ENCODE measurements at regions not wholly inside any gene's neighbourhood (a gene's known extent, or its start where the extent isn't known, plus 50 kb on each side); places are given as distances from the start of the nearest gene placed in this dataset.

- no peaks in the 10 kb centered on the region for H3K4me1 Mint-ChIP-seq
- ATAC-seq (ENCODE audit: low read depth) = no peak
- peaks cover 14% of the 10 kb centered on the region for H3K9me3 Mint-ChIP-seq
- POLR2A ChIA-PET = no interaction called here
- CTCF ChIA-PET = no interaction called here
- DNase-seq = no peak
- H3K27ac Mint-ChIP-seq = no peak overlapping the region
- intact Hi-C loops (cut with micrococcal nuclease) = no loop called here
- no peaks in the 10 kb centered on the region for H3K27me3 Mint-ChIP-seq
- H3K36me3 Mint-ChIP-seq (ENCODE audit: low read depth) = no peaks in the 10 kb centered on the region
- no peak for TF ChIP-seq CTCF (IDR thresholded peaks at IDR 0.05)
- no peak overlapping the region for H3K4me3 Mint-ChIP-seq
Observed at GRCh38 chr5:35454011-35454525, 163.6 kb upstream of the SPEF2 start.

- CTCF ChIA-PET = no interaction called here
- Mint-ChIP-seq H3K27ac (no peak overlapping the region), H3K9me3 (no peaks in the 10 kb centered on the region)
Observed at GRCh38 chr5:35443803-35444595, 173.7 kb upstream of the SPEF2 start.

GRCh38 chr5:35442885-35443639 is 174.6 kb upstream of the SPEF2 start:
- Mint-ChIP-seq H3K36me3 (ENCODE audit: low read depth) (no peaks in the 10 kb centered on the region), H3K27ac (no peak overlapping the region), H3K4me1 (no peaks in the 10 kb centered on the region), H3K27me3 (peaks cover 10% of the 10 kb centered on the region), H3K9me3 (no peaks in the 10 kb centered on the region), H3K4me3 (no peak overlapping the region)
- no peak for TF ChIP-seq CTCF (IDR thresholded peaks at IDR 0.05)
- POLR2A ChIA-PET = no interaction called here
- intact Hi-C loops (cut with micrococcal nuclease) = no loop called here
- ATAC-seq (ENCODE audit: low read depth) = no peak
- no peak for DNase-seq
- CTCF ChIA-PET = no interaction called here

More at GRCh38 chr5:35443803-35444595, 173.7 kb upstream of the SPEF2 start:
- Mint-ChIP-seq H3K27me3 (peaks cover 4% of the 10 kb centered on the region), H3K4me1 (no peaks in the 10 kb centered on the region), H3K36me3 (ENCODE audit: low read depth) (no peaks in the 10 kb centered on the region), H3K4me3 (no peak overlapping the region)
- ATAC-seq (ENCODE audit: low read depth) (no peak), DNase-seq (no peak)
- no peak for TF ChIP-seq CTCF (IDR thresholded peaks at IDR 0.05)
- POLR2A ChIA-PET = no interaction called here
- intact Hi-C loops (cut with micrococcal nuclease) = no loop called here

GRCh38 chr5:35440409-35440808 is 177.3 kb upstream of the SPEF2 start:
- Mint-ChIP-seq H3K4me1 (no peaks in the 10 kb centered on the region), H3K4me3 (no peak overlapping the region), H3K36me3 (ENCODE audit: low read depth) (no peaks in the 10 kb centered on the region), H3K9me3 (no peaks in the 10 kb centered on the region), H3K27ac (no peak overlapping the region), H3K27me3 (peaks cover 10% of the 10 kb centered on the region)
- CTCF ChIA-PET = no interaction called here
- ATAC-seq (ENCODE audit: low read depth) (no peak), DNase-seq (no peak)
- intact Hi-C loops (cut with micrococcal nuclease) = no loop called here
- no peak for TF ChIP-seq CTCF (IDR thresholded peaks at IDR 0.05)
- POLR2A ChIA-PET = no interaction called here

GRCh38 chr5:35438786-35439185 is 178.9 kb upstream of the SPEF2 start:
- H3K27ac Mint-ChIP-seq = no peak overlapping the region
- H3K4me1 Mint-ChIP-seq = no peaks in the 10 kb centered on the region
- ChIA-PET POLR2A (no interaction called here), CTCF (no interaction called here)
- H3K27me3 Mint-ChIP-seq = peaks cover 10% of the 10 kb centered on the region
- H3K36me3 Mint-ChIP-seq (ENCODE audit: low read depth) = no peaks in the 10 kb centered on the region
- no peaks in the 10 kb centered on the region for H3K9me3 Mint-ChIP-seq
- no peak for ATAC-seq (ENCODE audit: low read depth)
- no peak overlapping the region for H3K4me3 Mint-ChIP-seq
- intact Hi-C loops (cut with micrococcal nuclease) = no loop called here
- DNase-seq = no peak
- no peak for TF ChIP-seq CTCF (IDR thresholded peaks at IDR 0.05)

Measured in activated B cell treated with CpG ODN at 0.5 μM for 24 hours (primary cell).